HG02884 (cell line): ENCODE measurements at regions not wholly inside any gene's neighbourhood (a gene's known extent, or its start where the extent isn't known, plus 50 kb on each side); places are given as distances from the start of the nearest gene placed in this dataset.
"Not testable (repeated sequence)": the region's sequence is repeated elsewhere in the genome, so short reads cannot be mapped to it uniquely, and the experiment has no call there.

ENCODE experiments used
- ATAC-seq: cut with Tn5 transposase; IDR thresholded peaks from one replicate; pipeline ENCODE4 v1.9.1; 2021; ENCODE audit warnings: mild to moderate bottlenecking, moderate library complexity; ENCODE audit not compliant: unreplicated experiment

DNA sequence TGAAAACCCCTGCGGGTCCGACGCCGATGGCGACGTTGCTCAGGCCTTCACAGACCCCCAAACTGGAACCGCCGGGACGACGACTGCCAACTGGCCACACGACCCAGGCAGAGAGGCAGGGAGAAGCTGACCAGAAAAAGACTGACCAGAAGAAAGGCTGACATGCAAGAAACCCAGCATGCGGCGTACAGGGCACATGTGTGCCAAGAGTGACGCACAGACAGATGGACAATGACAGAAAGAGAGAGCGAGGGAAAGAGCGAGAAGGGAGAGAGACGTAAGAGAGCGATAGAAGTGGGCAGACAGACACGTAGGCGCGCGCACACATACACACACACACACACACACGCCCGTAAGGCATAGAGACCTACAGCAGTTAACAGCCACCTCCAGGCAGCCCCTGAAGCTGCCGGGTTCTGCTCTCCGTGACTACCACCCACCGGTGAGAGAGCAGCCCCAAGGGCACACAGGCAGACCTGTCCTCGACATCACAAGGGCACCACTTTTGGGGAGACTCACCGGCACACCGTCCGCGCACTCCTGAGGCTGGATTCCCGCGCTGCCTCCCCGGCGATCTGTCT is 67.2 kb upstream of the ZNF527 start:
- ATAC-seq: no peak

DNA sequence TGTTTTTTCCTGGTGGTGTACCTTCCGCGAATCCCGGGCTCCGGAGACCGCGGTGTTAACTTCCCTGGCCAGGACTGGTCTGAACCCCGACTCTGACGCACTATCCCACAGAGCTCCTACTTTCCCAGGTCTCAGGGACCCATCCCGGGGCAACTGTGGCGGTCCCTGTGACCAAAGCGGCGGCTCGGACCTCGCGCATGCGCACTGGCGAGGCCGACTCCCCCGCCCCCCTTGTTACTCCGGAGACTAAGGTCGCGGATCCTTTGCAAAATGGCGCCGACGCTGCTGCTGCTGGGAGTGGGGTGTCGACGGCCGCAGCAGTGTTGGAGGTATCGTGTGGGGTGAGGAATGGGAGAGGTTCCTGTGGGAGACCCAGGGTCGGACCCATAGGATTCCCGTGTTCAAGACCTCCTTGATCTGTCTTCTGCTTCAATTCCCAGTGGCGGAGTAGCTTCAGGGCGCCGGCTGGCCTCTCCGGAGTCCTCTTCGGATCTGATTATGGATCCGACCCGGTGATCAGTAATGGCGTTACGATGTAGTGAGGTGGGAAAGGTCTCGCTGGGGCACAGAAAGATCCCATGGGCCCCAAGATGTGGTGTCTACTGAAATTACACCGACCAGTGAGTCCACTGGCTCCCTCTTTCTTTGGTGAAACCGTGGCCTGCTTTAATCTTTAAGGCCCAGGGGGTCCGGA is 66.6 kb upstream of the ZNF527 start:
- no peak for ATAC-seq

DNA sequence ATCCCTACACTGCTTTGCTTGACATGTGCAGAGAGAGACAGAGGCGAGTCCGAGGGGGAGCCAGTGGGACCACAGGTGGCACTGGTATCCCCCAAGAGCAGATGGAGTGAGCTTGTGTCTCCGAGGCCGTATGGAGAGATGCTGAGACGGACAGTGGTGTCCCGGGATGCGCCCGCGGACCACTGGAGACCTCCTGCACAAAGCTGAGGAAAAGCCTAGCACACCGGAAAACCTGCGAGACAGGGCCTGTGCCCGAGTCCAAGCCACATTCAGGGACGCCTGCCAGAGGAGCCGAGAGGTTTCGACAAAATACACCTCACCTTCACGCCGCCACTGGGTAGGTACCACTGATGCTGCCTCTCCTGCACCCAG is 66.0 kb upstream of the ZNF527 start:
- ATAC-seq: no peak

DNA sequence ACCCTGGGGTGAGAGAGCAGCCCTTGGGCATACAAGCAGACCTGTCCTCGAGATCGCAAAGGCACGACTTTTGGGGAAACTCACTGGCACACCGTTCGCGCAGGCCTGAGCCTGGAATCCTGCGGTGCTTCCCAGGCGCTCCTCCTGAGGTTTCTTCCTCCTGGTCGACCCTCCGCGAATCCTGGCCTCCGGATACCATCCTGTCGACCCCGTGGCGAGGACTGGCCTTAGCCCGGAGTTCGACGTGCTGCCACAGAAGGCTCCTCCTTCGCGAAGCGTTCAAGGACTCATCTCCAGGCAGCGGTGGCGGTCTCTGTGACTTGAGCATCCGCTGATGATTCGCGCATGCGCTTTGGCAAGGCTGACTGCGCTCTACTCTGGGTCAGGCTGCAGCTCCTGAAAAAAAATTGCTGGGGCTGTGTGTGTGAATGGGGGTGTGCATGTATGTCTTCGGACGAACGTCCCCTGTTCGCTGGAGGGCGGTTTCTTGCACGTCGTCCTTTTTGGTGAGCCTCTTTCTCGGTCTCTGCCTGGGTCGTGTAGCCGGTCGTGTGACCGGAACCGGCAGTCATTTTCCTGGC is 64.4 kb upstream of the ZNF527 start:
- ATAC-seq: no peak

DNA sequence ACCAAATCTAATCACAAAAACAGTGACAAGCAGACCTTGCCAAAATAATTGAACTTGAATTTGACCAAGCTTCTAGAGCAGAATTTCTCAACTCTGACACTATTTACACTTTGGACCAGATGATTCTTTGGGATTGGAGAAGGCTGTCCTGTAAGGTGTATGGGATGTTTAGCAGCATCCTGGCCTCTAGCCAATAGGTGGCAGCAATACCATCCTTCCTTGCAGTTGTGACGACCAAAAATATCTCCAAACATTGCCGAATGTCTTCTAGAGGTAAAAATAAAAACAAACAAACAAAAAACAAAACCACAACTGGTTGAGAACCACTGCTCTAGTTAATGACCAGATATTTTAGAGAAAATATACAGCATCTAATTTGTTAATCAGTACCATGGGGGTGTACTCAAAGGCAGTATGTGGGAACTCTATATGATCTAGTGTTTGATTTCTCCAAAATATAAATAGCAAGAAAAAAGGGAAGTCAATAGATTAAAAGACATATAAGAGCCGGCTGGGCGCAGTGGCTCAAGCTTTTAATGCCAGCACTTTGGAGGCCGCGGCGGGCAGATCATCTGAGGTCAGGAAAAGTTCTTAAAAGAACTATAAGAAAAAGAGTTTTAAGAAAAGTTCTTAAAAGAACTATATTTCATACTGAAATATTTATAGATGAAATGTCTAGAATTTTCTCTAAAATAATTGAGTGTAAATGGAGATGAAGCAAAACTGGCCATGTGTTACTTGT is 60.9 kb upstream of the ZNF527 start:
- ATAC-seq: no peak

DNA sequence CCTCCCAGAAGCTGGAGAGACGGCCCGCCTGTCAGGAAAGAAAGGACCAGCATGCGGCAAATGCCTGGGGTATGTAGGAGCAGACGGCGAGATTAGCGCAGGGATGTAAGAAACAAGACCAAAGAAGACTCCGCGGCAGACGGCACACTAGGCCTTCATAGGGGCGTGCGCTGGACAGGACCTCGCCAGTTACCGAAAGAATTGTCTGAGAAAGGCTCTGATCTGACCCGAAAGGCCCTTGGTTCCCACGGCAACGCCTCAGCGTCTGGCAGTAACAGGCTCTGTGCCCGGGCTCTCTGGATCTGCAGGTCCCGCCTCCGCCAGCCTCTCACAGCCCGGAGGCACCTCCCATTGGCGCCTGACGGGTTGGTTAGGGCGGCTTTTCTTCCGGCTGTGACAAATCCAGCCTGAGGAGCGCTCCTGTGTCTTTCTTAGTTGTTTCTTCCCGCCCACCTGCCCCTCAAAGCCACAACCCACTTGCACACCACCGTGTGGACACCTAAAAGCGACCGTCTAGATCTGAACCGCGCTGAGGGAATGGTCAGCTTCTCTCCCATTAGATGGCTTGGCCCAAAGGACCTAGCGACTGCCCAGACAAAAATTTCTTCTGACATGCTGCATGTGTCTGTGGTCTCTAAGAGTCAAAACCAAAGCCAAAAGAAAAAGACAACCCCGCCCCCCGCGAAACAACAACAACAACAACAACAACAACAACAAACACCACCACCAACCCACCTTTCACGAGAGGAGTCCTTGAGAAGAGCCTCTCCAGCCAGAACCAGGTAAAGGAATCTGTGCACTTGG is 58.2 kb upstream of the ZNF527 start:
- ATAC-seq: not testable (repeated sequence)

DNA sequence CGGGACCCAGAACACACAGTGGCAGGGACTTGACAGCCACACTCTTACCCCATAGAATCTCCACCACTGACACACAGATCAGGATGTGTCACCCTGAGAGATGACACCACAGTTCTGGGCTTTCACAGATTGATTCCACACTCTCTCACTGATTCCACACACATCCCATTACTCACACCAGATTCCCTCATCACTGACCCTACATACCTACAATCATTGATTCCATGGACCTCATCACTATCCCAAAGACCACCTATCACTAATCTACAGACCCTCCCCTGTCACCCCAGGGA is 57.6 kb upstream of the ZNF527 start:
- ATAC-seq: no peak

DNA sequence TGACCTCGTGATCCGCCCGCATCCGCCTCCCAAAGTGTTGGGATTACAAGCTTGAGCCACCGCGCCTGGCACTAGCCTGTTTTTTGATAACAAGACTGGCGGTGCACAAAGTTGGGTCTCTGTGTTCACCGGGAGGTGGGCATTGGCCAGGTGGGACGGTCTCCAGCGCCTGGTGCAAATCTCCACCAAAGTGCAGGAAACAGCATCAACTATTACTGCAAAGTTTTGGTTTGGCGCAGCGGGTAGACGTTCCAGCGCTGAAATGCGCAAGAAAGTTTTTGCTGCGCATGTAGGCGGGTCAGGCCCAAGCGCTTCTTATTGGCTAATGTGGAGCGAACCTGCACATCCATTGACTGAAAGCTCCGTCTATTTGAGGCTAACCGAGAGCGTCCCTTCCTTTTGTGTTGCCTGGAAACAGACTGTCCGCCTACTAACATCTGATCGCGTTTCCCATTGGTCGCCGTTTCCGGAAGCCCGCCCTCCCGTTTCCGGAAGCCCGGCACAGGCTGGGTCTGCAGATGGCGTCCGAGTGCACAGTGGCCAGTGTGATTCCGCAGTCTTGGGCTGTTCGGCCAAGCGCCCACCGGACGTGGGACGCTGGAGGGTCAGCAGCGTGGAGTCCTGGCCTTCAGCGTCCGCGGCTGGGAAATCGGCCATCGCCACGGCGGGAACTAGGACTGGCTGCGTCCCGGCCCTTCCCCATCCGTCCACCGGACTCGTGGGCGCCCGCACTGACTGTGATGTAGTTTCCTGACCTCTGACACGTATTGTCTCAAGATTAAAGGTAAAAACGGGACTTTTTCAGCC is 53.3 kb upstream of the ZNF527 start:
- peak; percentile 97 for ATAC-seq

DNA sequence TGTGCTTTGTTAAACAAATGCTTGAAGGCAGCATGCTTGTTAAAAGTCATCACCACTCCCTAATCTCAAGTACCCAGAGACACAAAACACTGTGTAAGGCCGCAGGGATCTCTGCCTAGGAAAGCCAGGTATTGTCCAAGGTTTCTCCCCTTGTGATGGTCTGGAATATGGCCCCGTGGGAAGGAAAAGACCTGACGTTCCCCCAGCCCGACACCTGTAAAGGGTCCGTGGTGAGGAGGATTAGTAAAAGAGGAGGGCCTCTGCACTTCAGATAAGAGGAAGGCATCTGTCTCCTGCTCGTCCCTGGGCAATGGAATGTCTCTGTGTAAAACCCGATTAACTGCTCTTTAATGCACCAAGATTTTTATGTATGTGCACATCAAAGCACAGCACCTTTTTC is 49.9 kb upstream of the ZNF527 start:
- ATAC-seq: not testable (repeated sequence)
